OCI-M2 (cell line): ENCODE measurements at regions not wholly inside any gene's neighbourhood (a gene's known extent, or its start where the extent isn't known, plus 50 kb on each side); places are given as distances from the start of the nearest gene placed in this dataset.
"Not testable (repeated sequence)": the region's sequence is repeated elsewhere in the genome, so short reads cannot be mapped to it uniquely, and the experiment has no call there.

Source experiments
- DNase-seq: peaks from one replicate; lab custom pipeline; 2025; ENCODE audit not compliant: unreplicated experiment; lab: John Stamatoyannopoulos, UW

DNA sequence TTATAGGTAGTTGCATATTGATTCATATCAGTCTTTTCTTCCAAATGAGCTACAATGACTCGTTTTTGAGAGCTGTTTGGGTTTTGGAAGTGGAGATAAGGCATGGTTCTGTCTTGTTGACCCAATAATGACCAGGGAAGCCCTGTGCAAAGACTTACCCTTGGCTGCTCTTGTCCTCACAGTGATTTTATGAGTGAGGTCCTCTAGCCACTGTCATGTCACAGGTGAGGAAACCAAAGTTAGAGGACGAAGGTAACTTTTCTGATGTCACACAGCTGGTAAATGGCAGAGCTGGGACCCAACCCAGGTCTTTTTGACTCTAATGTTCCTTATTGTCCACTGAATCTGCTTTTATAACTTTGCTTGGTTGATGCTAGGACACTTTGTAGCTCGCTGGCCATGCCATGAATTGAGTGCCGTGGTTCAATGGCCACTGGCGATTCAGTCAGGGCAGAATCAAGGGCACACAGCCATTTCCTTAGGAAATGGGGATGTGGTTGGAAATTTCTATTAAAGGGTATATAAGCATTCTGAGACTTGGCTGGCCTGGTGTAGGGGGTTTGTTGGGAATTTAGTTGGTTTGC lies 249.1 kb downstream of the GOLGA6L6 start:
- not testable (repeated sequence) for DNase-seq

DNA sequence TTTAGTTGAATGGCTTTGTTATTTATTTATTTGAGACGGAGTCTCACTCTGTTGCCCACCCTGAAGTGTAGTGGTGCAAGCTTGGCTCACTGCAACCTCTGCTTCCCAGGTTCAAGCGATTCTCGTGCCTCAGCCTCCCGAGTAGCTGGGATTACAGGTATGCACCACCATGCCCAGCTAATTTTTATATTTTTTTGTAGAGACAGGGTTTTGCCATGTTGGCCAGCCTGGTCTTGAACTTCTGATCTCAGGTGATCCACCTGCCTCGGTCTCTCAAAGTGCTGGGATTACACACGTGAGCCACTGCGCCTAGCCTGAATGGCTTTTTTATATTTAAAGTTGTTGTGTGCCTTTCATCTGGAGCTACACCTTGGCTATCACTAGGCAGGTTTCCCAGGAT lies 250.0 kb downstream of the GOLGA6L6 start:
- DNase-seq, result not testable (repeated sequence)

DNA sequence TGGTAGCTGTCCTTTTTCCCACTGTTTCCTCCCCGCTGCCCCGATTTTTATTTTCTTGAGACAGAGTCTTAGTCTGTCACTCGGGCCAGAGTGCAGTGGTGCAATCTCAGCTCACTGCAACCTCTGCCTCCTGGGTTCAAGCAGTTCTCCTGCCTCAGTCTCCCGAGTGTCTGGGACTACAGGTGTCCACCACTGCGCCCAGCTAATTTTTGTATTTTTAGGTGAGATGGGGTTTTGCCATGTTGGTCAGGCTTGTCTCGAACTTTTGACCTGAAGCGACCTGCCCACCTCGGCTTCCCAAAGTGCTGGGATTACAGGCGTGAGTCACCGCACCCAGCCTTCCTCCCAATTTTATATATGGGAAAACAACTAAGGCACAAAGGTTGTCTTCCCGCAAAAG lies 251.0 kb downstream of the GOLGA6L6 start:
- not testable (repeated sequence) for DNase-seq

DNA sequence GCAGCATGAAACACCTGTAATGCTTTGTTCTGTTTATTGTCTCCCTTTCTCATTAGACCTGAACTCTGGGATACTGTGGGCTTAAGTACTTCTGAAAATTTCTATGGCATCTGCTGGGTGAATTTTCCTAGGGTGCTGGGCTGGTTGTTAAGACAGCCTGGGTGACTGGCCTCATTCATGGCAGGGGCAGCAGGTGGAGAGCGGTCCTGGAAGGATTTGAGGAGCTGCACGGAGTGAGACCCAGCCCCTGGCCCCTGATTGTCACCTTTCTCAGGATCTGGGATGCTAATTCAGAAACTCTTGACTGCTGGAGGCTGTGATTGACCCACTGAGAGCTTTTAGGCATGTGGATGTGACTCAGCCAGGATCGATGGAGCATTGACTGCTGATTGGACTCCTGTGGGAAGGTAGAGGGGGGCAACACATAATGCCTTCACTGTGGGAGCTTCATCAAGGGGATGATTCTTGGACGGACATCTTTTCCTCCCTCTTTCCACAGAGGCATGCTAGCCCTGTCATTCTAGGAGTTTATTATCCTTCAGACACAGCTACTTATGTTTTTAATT lies 252.0 kb downstream of the GOLGA6L6 start:
- not testable (repeated sequence) for DNase-seq

DNA sequence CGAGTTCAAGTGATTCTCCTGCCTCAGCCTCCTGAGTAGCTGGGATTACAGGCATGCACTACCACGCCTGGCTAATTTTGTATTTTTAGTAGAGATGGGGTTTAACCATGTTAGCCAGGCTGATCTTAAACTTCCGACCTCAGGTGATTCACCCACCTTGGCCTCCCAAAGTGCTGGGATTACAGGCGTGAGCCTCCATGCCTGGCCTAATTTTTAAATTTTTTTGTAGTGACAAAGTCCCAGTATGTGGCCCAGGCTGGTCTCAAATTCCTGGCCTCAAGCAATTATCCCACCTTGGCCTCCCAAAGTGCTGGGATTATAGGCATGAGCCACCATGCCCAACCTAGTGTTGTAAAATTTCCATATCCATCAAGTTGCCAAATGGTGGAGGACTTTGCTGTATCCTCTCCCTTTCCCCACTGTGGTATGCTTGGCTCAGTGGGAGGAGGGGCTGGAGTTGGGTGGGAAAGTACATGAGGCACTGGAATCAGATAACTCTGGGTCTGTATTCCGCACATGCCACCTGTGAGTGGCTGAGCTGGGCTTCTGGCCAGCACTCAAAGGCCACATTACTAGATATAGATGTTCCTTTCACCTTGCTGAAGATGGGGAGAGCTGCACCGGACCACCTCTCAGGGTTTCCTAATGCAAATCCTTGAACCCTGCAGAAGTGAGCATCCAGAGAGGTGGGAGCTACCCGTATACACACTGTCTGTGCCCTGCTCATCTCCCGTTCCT lies 252.6 kb downstream of the GOLGA6L6 start:
- DNase-seq, result not testable (repeated sequence)

DNA sequence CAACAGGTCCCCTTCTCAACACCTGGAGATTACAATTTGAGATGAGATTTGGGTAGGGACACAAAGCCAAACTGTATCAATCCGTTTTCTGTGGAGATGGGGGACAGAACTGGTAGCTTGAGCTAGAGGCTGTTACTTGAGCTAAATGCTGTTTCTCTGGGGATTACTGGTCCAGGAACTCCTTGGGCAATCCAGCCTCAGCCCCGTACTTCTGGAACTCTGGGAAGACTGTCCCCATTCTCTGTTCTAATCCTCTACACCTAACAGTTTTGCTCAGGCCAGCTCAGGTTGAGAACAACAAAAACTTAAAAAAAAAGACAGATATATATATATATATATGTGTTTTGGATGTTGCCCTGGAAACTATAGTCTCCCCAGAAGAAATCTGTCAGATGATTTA lies 255.0 kb downstream of the GOLGA6L6 start:
- not testable (repeated sequence) for DNase-seq

DNA sequence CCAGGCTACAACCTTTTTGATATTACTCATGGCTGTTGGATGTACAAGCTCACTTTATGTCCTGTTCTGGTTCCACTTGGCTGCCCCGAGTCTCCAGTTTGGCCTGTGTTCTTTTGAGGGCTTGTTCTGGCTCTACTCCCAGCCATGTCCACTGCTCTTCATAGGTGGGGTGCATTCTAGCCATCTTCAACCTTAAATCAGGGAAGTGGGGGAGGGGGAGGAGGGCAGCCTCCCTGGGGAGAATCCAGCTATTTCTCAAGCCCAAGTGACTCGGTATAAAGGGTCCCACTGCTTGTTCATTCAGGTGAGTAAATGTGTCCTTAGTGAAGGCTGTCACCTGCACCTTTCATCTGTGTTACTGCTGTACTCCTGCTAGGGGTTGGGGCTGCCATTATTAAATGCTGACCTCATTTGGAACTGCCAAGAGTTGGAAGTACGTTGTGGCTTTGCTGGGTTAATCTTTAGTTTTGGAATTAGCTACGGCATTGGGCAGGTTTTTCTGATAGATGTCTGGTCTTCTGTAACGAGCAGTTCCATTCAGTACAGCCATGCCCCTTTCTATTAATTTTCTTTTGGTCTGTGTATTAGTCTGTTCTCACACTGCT lies 255.8 kb downstream of the GOLGA6L6 start:
- DNase-seq, result not testable (repeated sequence)

DNA sequence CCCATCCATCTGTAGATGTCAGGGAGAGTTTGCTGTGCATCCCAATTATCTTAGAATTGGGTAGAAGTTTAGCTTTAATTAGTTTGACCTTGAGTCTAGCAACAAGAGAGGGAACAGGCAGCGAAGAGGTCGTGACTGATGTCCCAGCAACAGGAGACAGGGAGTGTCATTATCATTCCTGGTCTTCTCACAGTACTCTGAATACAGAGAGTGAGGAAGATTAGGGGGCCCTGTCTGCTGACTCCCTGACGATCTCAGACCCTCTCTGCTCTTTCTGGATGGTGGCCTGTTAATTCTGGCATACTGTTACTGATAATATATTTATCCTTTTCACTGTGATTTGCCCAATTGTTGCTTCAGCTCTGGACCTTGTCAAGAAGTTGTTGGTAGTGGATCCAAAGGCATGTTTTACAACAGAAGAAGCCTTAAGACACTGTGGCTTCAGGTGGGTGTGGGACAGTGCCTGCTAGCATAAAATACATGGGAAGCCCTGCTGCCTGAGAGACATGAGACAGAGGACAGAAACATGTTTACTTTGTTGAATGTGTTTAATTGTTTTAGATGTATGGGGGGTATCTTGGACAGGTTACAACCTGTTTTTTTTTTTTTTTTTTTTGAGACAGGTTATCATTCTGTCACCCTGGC lies 256.6 kb downstream of the GOLGA6L6 start:
- not testable (repeated sequence) for DNase-seq

DNA sequence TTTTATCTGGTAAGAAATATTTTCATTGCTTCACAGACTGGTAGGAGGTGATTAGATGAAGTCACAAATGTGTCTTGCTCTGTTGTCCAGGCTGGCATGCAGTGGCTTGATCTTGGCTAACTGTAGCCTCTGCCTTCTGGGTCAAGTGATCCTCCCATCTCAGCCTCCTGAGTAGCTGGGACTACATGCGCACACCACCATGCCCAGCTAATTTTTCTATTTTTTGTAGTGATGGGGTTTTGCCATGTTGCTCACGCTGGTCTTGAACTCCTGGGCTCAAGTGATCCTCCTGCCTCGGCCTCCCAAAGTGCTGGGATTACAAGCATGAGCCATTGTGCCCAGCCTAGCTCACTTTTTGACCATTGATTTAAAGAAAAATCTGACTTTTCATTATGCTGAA lies 257.9 kb downstream of the GOLGA6L6 start:
- not testable (repeated sequence) for DNase-seq

DNA sequence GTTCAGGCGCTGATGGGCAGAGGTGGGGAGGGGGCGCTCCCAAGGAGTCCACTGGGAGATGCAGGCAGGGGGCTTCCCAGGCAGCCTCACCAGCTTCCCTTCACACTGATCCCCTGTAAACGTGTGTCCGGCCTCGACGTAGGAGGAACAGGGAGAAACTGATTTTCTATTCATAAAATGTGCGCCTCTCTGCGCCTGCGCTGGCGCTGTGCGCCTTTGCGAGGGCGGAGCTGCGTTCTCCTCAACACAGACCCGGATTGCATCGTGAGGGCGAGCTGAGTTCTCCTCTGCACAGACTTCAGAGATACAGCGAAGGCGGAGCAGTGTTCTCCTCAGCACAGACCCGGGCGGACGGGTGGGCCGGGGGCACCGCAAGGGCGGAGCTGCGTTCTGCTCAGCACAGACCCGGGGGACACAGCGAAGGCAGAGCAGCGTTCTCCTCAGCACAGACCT lies 259.1 kb downstream of the GOLGA6L6 start:
- DNase-seq, result not testable (repeated sequence)

DNA sequence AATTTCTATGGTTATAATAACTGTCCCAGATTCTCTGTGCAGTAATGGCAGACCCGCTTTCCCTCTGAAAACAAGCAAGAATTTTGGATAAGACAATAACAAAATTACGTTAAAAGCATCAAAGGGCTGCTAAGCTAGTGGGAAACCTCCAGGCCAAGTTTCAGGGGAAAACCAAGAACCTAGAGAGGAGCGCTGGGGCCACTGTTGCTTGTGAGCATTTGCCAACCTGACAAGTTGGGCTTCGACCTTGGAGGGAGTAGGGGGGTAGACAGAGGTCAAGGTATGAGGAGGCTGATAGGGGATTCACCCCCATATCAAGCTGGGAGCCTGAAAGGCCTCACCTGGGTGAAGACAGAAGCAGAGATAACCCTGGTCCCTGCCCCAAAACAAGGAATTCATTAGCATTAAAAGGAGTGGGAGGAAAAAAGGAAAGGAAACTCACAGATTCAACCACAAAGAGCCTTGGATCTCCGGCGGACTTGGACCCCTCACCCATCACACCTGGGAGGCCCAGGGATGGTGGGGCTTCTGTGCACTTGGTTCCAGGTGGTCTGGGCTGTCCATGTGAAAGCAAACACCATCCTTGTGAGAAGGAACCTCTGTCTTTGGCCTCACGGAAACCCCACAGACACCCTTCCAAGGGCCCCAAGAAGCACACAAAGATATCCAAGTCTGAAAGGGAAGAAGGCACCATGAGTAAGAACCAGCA lies 259.9 kb downstream of the GOLGA6L6 start:
- DNase-seq, result not testable (repeated sequence)

DNA sequence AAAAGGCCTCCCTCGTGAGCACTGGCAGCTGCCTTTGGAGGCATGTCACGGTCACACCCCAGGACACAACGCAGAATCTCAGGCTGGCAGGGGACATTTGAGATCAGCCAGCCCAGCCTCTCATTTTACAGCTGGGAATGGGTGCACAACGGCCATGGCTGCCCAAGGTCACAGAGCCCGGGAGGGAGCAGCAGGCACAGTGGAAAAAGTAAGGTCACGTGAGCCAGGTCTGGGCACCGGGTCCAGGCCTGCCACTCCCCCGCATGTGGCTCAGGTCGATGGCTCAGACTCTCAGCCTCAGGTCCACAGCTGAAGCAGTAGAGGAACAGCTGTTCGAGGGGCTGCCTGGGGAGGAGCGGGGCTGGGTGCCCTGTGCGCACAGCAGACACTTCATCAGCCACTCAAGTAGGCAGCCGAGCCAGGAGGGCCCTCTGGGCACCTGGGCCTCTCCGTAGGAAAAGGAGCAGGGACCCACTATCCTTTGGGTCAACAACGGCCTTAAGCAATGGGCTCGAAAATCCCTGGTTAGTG lies 260.6 kb downstream of the GOLGA6L6 start:
- no peak for DNase-seq

DNA sequence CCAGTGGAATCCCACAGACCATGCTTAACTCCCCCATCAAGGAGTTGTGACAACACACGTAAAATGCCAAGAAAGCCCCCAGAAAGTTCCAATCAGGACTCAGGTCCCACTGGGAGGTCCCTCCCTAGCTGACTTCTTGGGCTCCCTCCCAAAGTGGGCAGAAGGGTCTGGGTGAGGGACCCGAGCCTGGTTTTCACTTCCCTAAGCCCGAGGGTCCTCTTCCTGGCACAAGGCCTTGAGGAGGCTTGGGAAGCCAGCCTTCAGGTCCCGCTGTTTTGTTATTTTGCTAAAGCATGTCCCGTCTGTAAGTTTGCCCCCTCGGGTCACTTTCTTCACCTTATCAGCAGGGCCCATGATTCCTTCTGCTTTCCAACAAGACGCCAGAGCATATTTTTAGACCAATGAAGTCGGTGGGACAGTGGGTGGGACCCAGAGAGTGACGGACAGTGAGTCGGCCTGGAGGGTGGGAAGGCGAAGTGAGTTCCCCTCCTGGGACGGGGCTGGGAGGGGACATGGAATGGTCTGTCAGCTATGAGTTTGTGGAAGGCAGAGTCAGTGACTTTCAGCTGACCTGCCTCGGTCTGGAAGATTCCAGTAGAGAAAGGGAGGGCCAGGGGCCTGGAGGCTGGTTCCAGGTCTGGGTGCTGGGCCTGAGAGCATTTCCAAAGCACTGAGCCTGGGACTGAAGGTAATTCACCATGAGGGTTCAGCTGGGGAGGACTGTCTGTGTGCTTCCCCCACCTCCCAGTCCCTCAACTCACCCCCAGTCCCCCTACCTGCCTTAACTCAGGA lies 261.3 kb downstream of the GOLGA6L6 start:
- not testable (repeated sequence) for DNase-seq

DNA sequence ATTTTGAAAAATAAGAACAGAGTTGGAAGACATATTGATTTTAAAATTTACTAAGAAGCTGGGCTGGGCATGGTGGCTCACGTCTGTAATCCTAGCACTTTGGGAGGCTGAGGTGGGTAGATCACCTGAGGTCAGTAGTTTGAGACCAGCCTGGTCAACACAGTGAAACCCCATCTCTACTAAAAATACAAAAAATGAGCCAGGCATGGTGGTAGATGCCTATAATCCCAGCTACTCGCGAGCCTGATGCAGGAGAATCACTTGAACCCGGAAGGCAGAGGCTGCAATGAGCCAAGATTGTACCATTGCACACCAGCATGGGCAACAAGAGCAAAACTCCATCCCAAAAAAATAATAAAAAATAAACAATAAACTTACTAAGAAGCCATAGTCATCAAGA lies 262.5 kb downstream of the GOLGA6L6 start:
- DNase-seq, result not testable (repeated sequence)

DNA sequence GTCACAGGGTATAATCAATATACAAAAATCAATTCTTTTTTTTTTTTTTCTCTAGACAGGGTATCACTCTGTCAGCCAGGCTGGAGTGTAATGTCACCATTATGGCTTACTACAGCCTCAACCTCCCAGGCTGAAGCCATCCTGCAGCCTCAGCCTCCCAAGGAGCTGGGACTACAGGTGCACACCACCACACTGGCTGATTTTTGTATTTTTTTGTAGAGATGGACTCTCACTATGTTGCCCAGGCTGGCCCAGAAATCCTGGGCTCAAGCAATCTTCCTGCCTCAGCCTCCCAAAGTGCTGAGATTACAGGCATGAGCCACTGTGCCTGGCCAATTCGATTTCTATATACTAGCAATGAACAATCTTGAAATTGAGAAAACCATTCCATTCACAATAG lies 263.2 kb downstream of the GOLGA6L6 start:
- not testable (repeated sequence) for DNase-seq

DNA sequence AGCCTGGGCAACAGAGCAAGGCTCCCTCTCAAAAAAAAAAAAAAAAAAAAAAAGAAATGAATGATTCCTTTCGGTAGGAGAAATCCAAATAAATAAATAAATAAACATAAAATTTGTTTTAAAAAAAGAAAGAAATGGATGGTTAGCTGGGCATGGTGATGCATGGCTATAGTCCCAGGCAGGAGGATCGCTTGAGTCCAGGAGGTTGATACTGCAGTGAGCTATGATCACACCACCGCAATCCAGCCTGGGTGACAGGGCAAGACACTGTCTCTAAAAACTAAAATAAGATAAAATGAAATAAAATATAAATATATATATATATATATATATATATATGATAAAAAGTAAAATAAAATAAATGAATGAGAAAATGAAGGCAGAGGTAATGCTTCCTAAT lies 264.1 kb downstream of the GOLGA6L6 start:
- not testable (repeated sequence) for DNase-seq

DNA sequence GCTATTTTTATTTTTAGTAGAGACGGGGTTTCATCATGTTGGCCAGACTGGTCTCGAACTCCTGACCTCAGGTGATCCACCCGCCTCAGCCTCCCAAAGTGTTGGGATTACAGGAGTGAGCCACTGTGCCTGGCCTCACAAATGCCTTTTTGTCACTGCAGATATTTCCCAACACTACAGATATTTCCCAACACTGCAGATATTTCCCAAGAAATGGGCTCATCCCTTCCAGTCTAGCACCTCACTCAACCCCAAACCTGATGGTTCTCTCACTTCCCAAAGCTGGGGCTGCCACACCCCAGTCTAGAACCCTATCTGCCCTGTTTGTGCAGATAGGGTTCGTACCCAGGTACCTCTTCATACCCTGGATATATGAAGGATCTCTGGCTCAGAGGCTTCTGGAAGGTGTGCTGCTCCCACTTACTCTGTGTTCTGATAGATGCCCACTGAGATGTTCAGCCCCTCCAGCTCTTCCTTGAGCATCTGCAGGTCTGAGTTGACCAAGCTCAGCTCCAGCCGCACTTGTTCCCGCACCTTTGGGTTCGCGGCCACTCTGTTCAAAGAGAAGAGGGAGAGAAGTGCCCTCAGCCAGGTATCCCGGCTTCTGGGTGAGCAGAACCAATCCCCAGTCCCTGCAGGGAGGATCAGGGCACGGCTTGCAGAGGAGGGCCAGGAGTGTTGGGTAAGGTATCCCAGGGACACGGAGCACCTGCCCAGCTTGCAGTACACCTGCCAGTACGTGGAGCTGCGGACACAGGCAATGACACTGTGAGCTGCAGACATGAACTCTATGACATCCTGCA lies 265.1 kb downstream of the GOLGA6L6 start:
- DNase-seq, result not testable (repeated sequence)

DNA sequence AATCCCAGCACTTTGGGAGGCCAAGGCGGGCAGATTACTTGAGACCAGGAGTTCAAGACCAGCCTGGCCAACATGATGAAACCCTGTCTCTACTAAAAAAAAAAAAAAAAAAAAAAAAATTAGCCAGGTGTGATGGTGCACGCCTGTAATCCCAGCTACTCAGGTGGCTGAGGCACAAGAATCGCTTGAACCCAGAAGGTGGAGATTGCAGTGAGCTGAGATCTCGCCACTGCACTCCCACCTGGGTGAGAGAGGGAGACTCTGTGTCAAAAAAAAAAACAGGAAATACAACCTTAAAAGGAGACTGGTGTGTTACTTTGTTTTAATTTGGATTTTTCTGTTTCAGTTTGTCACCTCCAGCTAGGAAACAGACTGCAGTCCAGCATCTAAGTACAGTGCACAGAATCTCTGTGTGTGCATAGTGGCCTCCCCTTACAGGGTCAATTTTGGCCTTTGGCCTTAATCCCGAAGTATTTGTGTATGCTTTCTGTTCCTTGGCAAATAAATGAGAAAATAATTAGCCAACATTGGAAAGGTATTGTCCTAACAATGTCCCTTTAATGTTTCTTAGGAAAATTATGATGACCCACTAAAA lies 266.1 kb downstream of the GOLGA6L6 start:
- DNase-seq, result not testable (repeated sequence)
